H9 (cell line): ENCODE measurements at regions not wholly inside any gene's neighbourhood (a gene's known extent, or its start where the extent isn't known, plus 50 kb on each side); places are given as distances from the start of the nearest gene placed in this dataset.

Source experiments
- DNase-seq: peaks from one replicate; pipeline ENCODE4 v3.0.0-alpha.2; 2017
- H2AFZ ChIP-seq: one replicate; pipeline ENCODE4 v1.6.1; 2013; ENCODE audit warnings: mild to moderate bottlenecking, low read length, control low read depth, moderate library complexity
- H2AK5ac ChIP-seq: 2 replicates; pipeline ENCODE4 v1.6.1; 2013; ENCODE audit warnings: low read length, control low read depth, mixed read lengths; ENCODE audit not compliant: insufficient read length
- H2BK120ac ChIP-seq: one replicate; pipeline ENCODE4 v1.6.1; 2013; ENCODE audit warnings: low read depth, mild to moderate bottlenecking, low read length, control low read depth, inconsistent platforms; ENCODE audit not compliant: poor library complexity, severe bottlenecking
- H2BK12ac ChIP-seq: 2 replicates; pipeline ENCODE4 v1.6.1; 2013; ENCODE audit warnings: low read length, control low read depth, mixed read lengths, low read depth; ENCODE audit not compliant: insufficient read length
- H2BK15ac ChIP-seq: 2 replicates; pipeline ENCODE4 v1.6.1; 2013; ENCODE audit warnings: low read depth, low read length, control low read depth
- H2BK20ac ChIP-seq: one replicate; pipeline ENCODE4 v1.6.1; 2013; ENCODE audit warnings: low read depth, mild to moderate bottlenecking, low read length, control low read depth, inconsistent platforms; ENCODE audit not compliant: poor library complexity, severe bottlenecking
- H2BK5ac ChIP-seq: 2 replicates; pipeline ENCODE4 v1.6.1; 2013; ENCODE audit warnings: low read length, control low read depth, mixed read lengths; ENCODE audit not compliant: insufficient read length
- H3K14ac ChIP-seq: 2 replicates; pipeline ENCODE4 v1.6.1; 2013; ENCODE audit warnings: low read length, control low read depth; ENCODE audit not compliant: insufficient read depth
- H3K18ac ChIP-seq: 2 replicates; pipeline ENCODE4 v1.6.1; 2013; ENCODE audit warnings: low read depth, mild to moderate bottlenecking, mixed read lengths, low read length, control low read depth; ENCODE audit not compliant: insufficient read length
- H3K23ac ChIP-seq: 2 replicates; pipeline ENCODE4 v1.6.1; 2013; ENCODE audit warnings: low read length, control low read depth, mixed read lengths, low read depth; ENCODE audit not compliant: insufficient read length
- H3K23me2 ChIP-seq: 2 replicates; pipeline ENCODE4 v1.6.1; 2013; ENCODE audit warnings: low read depth, mild to moderate bottlenecking, mixed read lengths, low read length, control low read depth; ENCODE audit not compliant: insufficient read length, poor library complexity, severe bottlenecking
- H3K27ac ChIP-seq: 2 replicates; pipeline ENCODE4 v1.5.1; 2013; ENCODE audit warnings: low read length, control low read depth, mixed read lengths, low read depth; ENCODE audit not compliant: insufficient read length
- H3K27me3 ChIP-seq: 2 replicates; pipeline ENCODE4 v1.6.1; 2013; ENCODE audit warnings: low read length, control low read depth, inconsistent platforms; ENCODE audit not compliant: insufficient read depth
- H3K4ac ChIP-seq: 2 replicates; pipeline ENCODE4 v1.6.1; 2013; ENCODE audit warnings: low read depth, mild to moderate bottlenecking, control low read depth, inconsistent platforms, low read length, moderate library complexity
- H3K4me1 ChIP-seq: 2 replicates; pipeline ENCODE4 v1.6.1; 2013; ENCODE audit warnings: low read length, control low read depth, inconsistent platforms; ENCODE audit not compliant: insufficient read depth
- H3K4me2 ChIP-seq: 2 replicates; pipeline ENCODE4 v1.6.1; 2013; ENCODE audit warnings: low read length, control low read depth, mixed read lengths; ENCODE audit not compliant: insufficient read length, insufficient read depth
- H3K56ac ChIP-seq: 2 replicates; pipeline ENCODE4 v1.6.1; 2013; ENCODE audit warnings: low read depth, mild to moderate bottlenecking, mixed read lengths, low read length, control low read depth; ENCODE audit not compliant: insufficient read length
- H3K79me1 ChIP-seq: 2 replicates; pipeline ENCODE4 v1.6.1; 2013; ENCODE audit warnings: low read depth, mild to moderate bottlenecking, moderate library complexity, low read length, control low read depth, inconsistent platforms; ENCODE audit not compliant: insufficient read depth, poor library complexity, severe bottlenecking
- H3K79me2 ChIP-seq: 2 replicates; pipeline ENCODE4 v1.6.1; 2013; ENCODE audit warnings: low read length, control low read depth, inconsistent platforms; ENCODE audit not compliant: insufficient read depth
- H3K9ac ChIP-seq: 2 replicates; pipeline ENCODE4 v1.6.1; 2013; ENCODE audit warnings: low read length, control low read depth, mixed read lengths; ENCODE audit not compliant: insufficient read length; ENCODE audit errors: extremely low read depth
- H3K9me3 ChIP-seq: one replicate; pipeline ENCODE4 v1.6.1; 2013; ENCODE audit warnings: low read depth, low read length, inconsistent platforms; ENCODE audit not compliant: control insufficient read depth
- H3T11ph ChIP-seq: one replicate; pipeline ENCODE4 v1.6.1; 2013; ENCODE audit warnings: mild to moderate bottlenecking, low read length, control low read depth, inconsistent platforms
- H4K20me1 ChIP-seq: one replicate; pipeline ENCODE4 v1.6.1; 2013; ENCODE audit not compliant: control insufficient read depth, insufficient read length, insufficient read depth
- H4K5ac ChIP-seq: 2 replicates; pipeline ENCODE4 v1.6.1; 2013; ENCODE audit warnings: low read depth, mild to moderate bottlenecking, mixed read lengths, low read length, control low read depth; ENCODE audit not compliant: insufficient read length
- H4K8ac ChIP-seq: replicated peaks from 2 replicates; pipeline ENCODE4 v1.6.1; 2013; ENCODE audit warnings: low read length, control low read depth, mixed read lengths, low read depth; ENCODE audit not compliant: insufficient read length
- H4K91ac ChIP-seq: 2 replicates; pipeline ENCODE4 v1.6.1; 2013; ENCODE audit warnings: low read depth, mild to moderate bottlenecking, moderate library complexity, mixed read lengths, low read length, control low read depth; ENCODE audit not compliant: insufficient read length
- H3K27ac Mint-ChIP-seq, 3 experiments: 2 replicates in 2 of 3; 3 replicates in 1 of 3; pipeline ENCODE4 v1.8.0; 2020 to 2021; ENCODE audit warnings: mixed read lengths in 3 of 3, mild to moderate bottlenecking in 1 of 3, moderate library complexity in 1 of 3
- H3K27me3 Mint-ChIP-seq: 2 replicates; pipeline ENCODE4 v1.8.0; 2021; ENCODE audit warnings: low read depth, mild to moderate bottlenecking, moderate library complexity, mixed read lengths
- H3K36me3 Mint-ChIP-seq, 3 experiments: 2 replicates in 2 of 3; 3 replicates in 1 of 3; pipeline ENCODE4 v1.8.0; 2020 to 2021; ENCODE audit warnings: low read depth in 3 of 3, mixed read lengths in 3 of 3; ENCODE audit not compliant: insufficient read depth in 1 of 3
- H3K4me1 Mint-ChIP-seq, 2 experiments: 2 replicates each; pipeline ENCODE4 v1.8.0; 2020; ENCODE audit warnings: mixed read lengths in 2 of 2
- H3K4me3 Mint-ChIP-seq, 2 experiments: 2 replicates in 1 of 2; 3 replicates in 1 of 2; pipeline ENCODE4 v1.8.0; 2020 to 2021; ENCODE audit warnings: mild to moderate bottlenecking in 2 of 2, mixed read lengths in 2 of 2, moderate library complexity in 1 of 2
- H3K9me3 Mint-ChIP-seq, 2 experiments: 2 replicates in 1 of 2; 3 replicates in 1 of 2; pipeline ENCODE4 v1.8.0; 2020; ENCODE audit warnings: mild to moderate bottlenecking in 2 of 2, mixed read lengths in 2 of 2, moderate library complexity in 1 of 2
- WGBS: extraction: QIAGEN DNeasy Blood & Tissue Kit; methylation state at CpG from one replicate; pipeline ENCODE4 v1.1.7; 2013; ENCODE audit warnings: missing lambda C conversion rate, low lambda C conversion rate, mixed read lengths; ENCODE audit not compliant: insufficient read length; ENCODE audit errors: extremely low coverage; 5-methylcytosine and 5-hydroxymethylcytosine counted together
- TF ChIP-seq, protein P1 (sequence below): fragments of 200-600 bp; sonication (generic); conservative IDR thresholded peaks from 3 replicates; pipeline ENCODE4 v1.8.0; 2021; ENCODE audit warnings: antibody characterized with exemption, mild to moderate bottlenecking

DNA sequence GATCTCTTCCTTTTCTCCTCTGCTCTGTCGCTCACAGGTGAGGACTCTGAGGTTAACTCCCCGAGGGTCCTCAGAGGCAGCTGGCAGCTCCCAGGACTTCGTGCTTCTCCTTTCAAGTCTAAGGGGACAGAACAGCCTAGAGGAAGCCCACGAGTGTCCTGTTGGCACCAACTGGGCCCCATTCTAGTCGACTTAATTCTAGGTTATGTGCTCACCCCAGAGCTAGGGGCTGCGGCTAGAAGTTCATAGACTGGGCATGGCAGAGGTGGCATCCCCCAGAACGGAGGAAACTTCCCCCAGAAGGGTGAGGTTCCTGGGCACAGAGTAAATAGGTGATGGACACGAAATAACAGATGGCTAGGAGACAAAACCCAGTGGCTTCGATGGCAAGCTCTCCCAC is 259.4 kb downstream of the TEX36 start:
- Histone ChIP-seq H3K14ac (no peak overlapping the region), H3K4ac (no peak overlapping the region), H3K56ac (no peak overlapping the region), H3K79me2 (no peaks in the 10 kb centered on the region), H2BK12ac (no peak overlapping the region), H4K5ac (no peak overlapping the region), H3K9me3 (no peaks in the 10 kb centered on the region), H2BK20ac (no peak overlapping the region), H2BK15ac (no peak overlapping the region), H3K79me1 (no peaks in the 10 kb centered on the region), H2BK5ac (no peak overlapping the region), H2AK5ac (no peak overlapping the region), H4K8ac (no peak overlapping the region), H3K9ac (no peak overlapping the region), H4K20me1 (no peaks in the 10 kb centered on the region), H3K23me2 (no peaks in the 10 kb centered on the region), H3K4me2 (no peak overlapping the region), H4K91ac (no peak overlapping the region), H2AFZ (no peak overlapping the region), H3T11ph (no peak overlapping the region), H3K4me1 (no peaks in the 10 kb centered on the region), H3K27me3 (no peaks in the 10 kb centered on the region), H2BK120ac (no peak overlapping the region), H3K18ac (no peak overlapping the region), H3K23ac (no peak overlapping the region), H3K27ac (no peak overlapping the region)
- H3K27me3 Mint-ChIP-seq = peaks cover 21% of the 10 kb centered on the region
- no peak overlapping the region for H3K4me3 Mint-ChIP-seq
- H3K27ac Mint-ChIP-seq = no peak overlapping the region
- no peaks in the 10 kb centered on the region; a peak in 1 of 7 replicates for H3K36me3 Mint-ChIP-seq
- no peaks in the 10 kb centered on the region; a peak in 1 of 5 replicates for H3K9me3 Mint-ChIP-seq
- WGBS = no CpG with 5 or more reads among the region's 9 CpGs
- no peak for DNase-seq
- H3K4me1 Mint-ChIP-seq = no peaks in the 10 kb centered on the region
- TF ChIP-seq, protein P1, sequence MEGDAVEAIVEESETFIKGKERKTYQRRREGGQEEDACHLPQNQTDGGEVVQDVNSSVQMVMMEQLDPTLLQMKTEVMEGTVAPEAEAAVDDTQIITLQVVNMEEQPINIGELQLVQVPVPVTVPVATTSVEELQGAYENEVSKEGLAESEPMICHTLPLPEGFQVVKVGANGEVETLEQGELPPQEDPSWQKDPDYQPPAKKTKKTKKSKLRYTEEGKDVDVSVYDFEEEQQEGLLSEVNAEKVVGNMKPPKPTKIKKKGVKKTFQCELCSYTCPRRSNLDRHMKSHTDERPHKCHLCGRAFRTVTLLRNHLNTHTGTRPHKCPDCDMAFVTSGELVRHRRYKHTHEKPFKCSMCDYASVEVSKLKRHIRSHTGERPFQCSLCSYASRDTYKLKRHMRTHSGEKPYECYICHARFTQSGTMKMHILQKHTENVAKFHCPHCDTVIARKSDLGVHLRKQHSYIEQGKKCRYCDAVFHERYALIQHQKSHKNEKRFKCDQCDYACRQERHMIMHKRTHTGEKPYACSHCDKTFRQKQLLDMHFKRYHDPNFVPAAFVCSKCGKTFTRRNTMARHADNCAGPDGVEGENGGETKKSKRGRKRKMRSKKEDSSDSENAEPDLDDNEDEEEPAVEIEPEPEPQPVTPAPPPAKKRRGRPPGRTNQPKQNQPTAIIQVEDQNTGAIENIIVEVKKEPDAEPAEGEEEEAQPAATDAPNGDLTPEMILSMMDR = no peak
